GM10266 (cell line): ENCODE measurements at regions not wholly inside any gene's neighbourhood (a gene's known extent, or its start where the extent isn't known, plus 50 kb on each side); places are given as distances from the start of the nearest gene placed in this dataset.
"Not testable (repeated sequence)": the region's sequence is repeated elsewhere in the genome, so short reads cannot be mapped to it uniquely, and the experiment has no call there.

Experiments used
- DNase-seq: peaks from one replicate; pipeline ENCODE4 v3.0.0; 2012; ENCODE audit errors: extremely low spot score
- CTCF ChIP-seq: IDR thresholded peaks from 2 replicates; pipeline ENCODE4 v1.5.1; 2012; ENCODE audit warnings: mild to moderate bottlenecking, low read depth; ENCODE audit not compliant: control insufficient read depth, insufficient read depth; ENCODE audit errors: missing control alignments

GRCh38 chr6:97732045-97732444, 449.0 kb upstream of the MMS22L start:
- no peak for DNase-seq
- TF ChIP-seq CTCF = no peak

GRCh38 chr6:97757575-97757974, 474.6 kb upstream of the MMS22L start:
- TF ChIP-seq CTCF = no peak
- no peak for DNase-seq

- DNase-seq = no peak
- no peak for TF ChIP-seq CTCF
Measured at GRCh38 chr6:97765461-97765860, 482.4 kb upstream of the MMS22L start.

GRCh38 chr6:97771372-97771771, 488.4 kb upstream of the MMS22L start:
- TF ChIP-seq CTCF = no peak
- DNase-seq = no peak

GRCh38 chr6:97775012-97775411, 492.0 kb upstream of the MMS22L start:
- DNase-seq = no peak
- TF ChIP-seq CTCF = no peak

GRCh38 chr6:97778290-97779038, 495.4 kb upstream of the MMS22L start:
- DNase-seq = no peak
- no peak for TF ChIP-seq CTCF

- DNase-seq = not testable (repeated sequence)
Measured at GRCh38 chr6:97779039-97779766, 496.2 kb upstream of the MMS22L start.
